NCI-H2171 (cell line): ENCODE measurements at regions not wholly inside any gene's neighbourhood (a gene's known extent, or its start where the extent isn't known, plus 50 kb on each side); places are given as distances from the start of the nearest gene placed in this dataset.
"Not testable (repeated sequence)": the region's sequence is repeated elsewhere in the genome, so short reads cannot be mapped to it uniquely, and the experiment has no call there.

Source experiments
- DNase-seq: peaks from one replicate; lab custom pipeline; 2025; lab: John Stamatoyannopoulos, UW

GRCh38 chr3:82015241-82015640 is 253.8 kb upstream of the GBE1 start:
- no peak for DNase-seq

- DNase-seq, result no peak
Measured at GRCh38 chr3:82012775-82013174, 251.3 kb upstream of the GBE1 start.

GRCh38 chr3:82011336-82011735 is 249.9 kb upstream of the GBE1 start:
- no peak for DNase-seq

GRCh38 chr3:82005266-82005665 is 243.8 kb upstream of the GBE1 start:
- no peak for DNase-seq

GRCh38 chr3:82004266-82004665 is 242.8 kb upstream of the GBE1 start:
- no peak for DNase-seq

- no peak for DNase-seq
Measured at GRCh38 chr3:82002986-82003642, 241.7 kb upstream of the GBE1 start.

GRCh38 chr3:82002491-82002890 is 241.0 kb upstream of the GBE1 start:
- no peak for DNase-seq

- no peak for DNase-seq
Measured at GRCh38 chr3:82001276-82001923, 240.0 kb upstream of the GBE1 start.

GRCh38 chr3:82000773-82001172 is 239.3 kb upstream of the GBE1 start:
- DNase-seq, result no peak

GRCh38 chr3:82000350-82000749 is 238.9 kb upstream of the GBE1 start:
- no peak for DNase-seq

- no peak for DNase-seq
Measured at GRCh38 chr3:81998907-81999306, 237.5 kb upstream of the GBE1 start.

- no peak for DNase-seq
Measured at GRCh38 chr3:81998139-81998755, 236.8 kb upstream of the GBE1 start.

GRCh38 chr3:81997390-81997789 is 235.9 kb upstream of the GBE1 start:
- no peak for DNase-seq

GRCh38 chr3:81995329-81995728 is 233.9 kb upstream of the GBE1 start:
- no peak for DNase-seq

GRCh38 chr3:81989758-81990157 is 228.3 kb upstream of the GBE1 start:
- DNase-seq, result no peak

- DNase-seq, result no peak
Measured at GRCh38 chr3:81989274-81989673, 227.8 kb upstream of the GBE1 start.

GRCh38 chr3:81987412-81987811 is 226.0 kb upstream of the GBE1 start:
- not testable (repeated sequence) for DNase-seq

- no peak for DNase-seq
Measured at GRCh38 chr3:81985996-81986723, 224.7 kb upstream of the GBE1 start.

- DNase-seq, result no peak
Measured at GRCh38 chr3:81983382-81983781, 221.9 kb upstream of the GBE1 start.

GRCh38 chr3:81980596-81981494 is 219.4 kb upstream of the GBE1 start:
- no peak for DNase-seq

GRCh38 chr3:81974751-81975150 is 213.3 kb upstream of the GBE1 start:
- no peak for DNase-seq

- DNase-seq, result no peak
Measured at GRCh38 chr3:81968658-81969057, 207.2 kb upstream of the GBE1 start.
